GM12864 (cell line): ENCODE measurements at regions not wholly inside any gene's neighbourhood (a gene's known extent, or its start where the extent isn't known, plus 50 kb on each side); places are given as distances from the start of the nearest gene placed in this dataset.
"Not testable (repeated sequence)": the region's sequence is repeated elsewhere in the genome, so short reads cannot be mapped to it uniquely, and the experiment has no call there.

ENCODE experiments used
- DNase-seq: peaks from one replicate; pipeline ENCODE4 v3.0.0-alpha.2; 2011; ENCODE audit warnings: low read depth
- H3K4me3 ChIP-seq: 2 replicates; pipeline ENCODE4 v1.5.1; 2011; ENCODE audit warnings: mild to moderate bottlenecking, low read depth, low read length, control low read depth
- CTCF ChIP-seq: IDR thresholded peaks from 2 replicates; pipeline ENCODE4 v1.5.1; 2011; ENCODE audit warnings: low read depth, mild to moderate bottlenecking, moderate library complexity, low read length, control low read depth, inconsistent platforms; ENCODE audit errors: missing control alignments

GRCh38 chr5:45765561-45765960 lies 69.4 kb upstream of the HCN1 start:
- no peak for DNase-seq
- no peak overlapping the region for H3K4me3 ChIP-seq
- TF ChIP-seq CTCF: no peak

GRCh38 chr5:45750574-45750973 lies 54.4 kb upstream of the HCN1 start:
- TF ChIP-seq CTCF: no peak
- no peak overlapping the region for H3K4me3 ChIP-seq
- no peak for DNase-seq

- not testable (repeated sequence) for DNase-seq, H3K4me3 ChIP-seq
These were observed 52.3 kb upstream of the HCN1 start for GRCh38 chr5:45748511-45748910.
